ENCODE measurements at regions not wholly inside any gene's neighbourhood (a gene's known extent, or its start where the extent isn't known, plus 50 kb on each side); places are given as distances from the start of the nearest gene placed in this dataset.

- DNase-seq: no peak
Observed at GRCh38 chr10:128994598-128995143, 472.4 kb upstream of the MGMT start.

GRCh38 chr10:128995676-128996075, 471.4 kb upstream of the MGMT start:
- no peak for DNase-seq

GRCh38 chr10:128996092-128996491, 470.9 kb upstream of the MGMT start:
- no peak for DNase-seq

GRCh38 chr10:128998101-128998805, 468.8 kb upstream of the MGMT start:
- no peak for DNase-seq

GRCh38 chr10:129004398-129004797, 462.6 kb upstream of the MGMT start:
- DNase-seq: no peak

GRCh38 chr10:129005080-129005479, 462.0 kb upstream of the MGMT start:
- DNase-seq: no peak

GRCh38 chr10:129005804-129006203, 461.2 kb upstream of the MGMT start:
- no peak for DNase-seq

- DNase-seq: no peak
Observed at GRCh38 chr10:129018511-129018910, 448.5 kb upstream of the MGMT start.

GRCh38 chr10:129020651-129021330, 446.2 kb upstream of the MGMT start:
- DNase-seq: no peak

GRCh38 chr10:129021594-129022304, 445.3 kb upstream of the MGMT start:
- DNase-seq: no peak

GRCh38 chr10:129023082-129023481, 444.0 kb upstream of the MGMT start:
- DNase-seq: no peak

GRCh38 chr10:129024046-129024445, 443.0 kb upstream of the MGMT start:
- no peak for DNase-seq

- DNase-seq: no peak
Observed at GRCh38 chr10:129025787-129026186, 441.3 kb upstream of the MGMT start.

- no peak for DNase-seq
Observed at GRCh38 chr10:129027906-129028305, 439.1 kb upstream of the MGMT start.

GRCh38 chr10:129028451-129028850, 438.6 kb upstream of the MGMT start:
- DNase-seq: no peak

- DNase-seq: no peak
Observed at GRCh38 chr10:129029051-129029450, 438.0 kb upstream of the MGMT start.

- no peak for DNase-seq
Observed at GRCh38 chr10:129029851-129030602, 437.0 kb upstream of the MGMT start.

- no peak for DNase-seq
Observed at GRCh38 chr10:129030603-129030895, 436.5 kb upstream of the MGMT start.

GRCh38 chr10:129030996-129031843, 435.8 kb upstream of the MGMT start:
- no peak for DNase-seq

GRCh38 chr10:129031844-129032150, 435.2 kb upstream of the MGMT start:
- DNase-seq: no peak

GRCh38 chr10:129032372-129033313, 434.4 kb upstream of the MGMT start:
- DNase-seq: no peak
